CD4-positive, alpha-beta T cell (primary cell): ENCODE measurements at regions not wholly inside any gene's neighbourhood (a gene's known extent, or its start where the extent isn't known, plus 50 kb on each side); places are given as distances from the start of the nearest gene placed in this dataset.

ENCODE experiments used
- ATAC-seq: fragments of 200-7000 bp; cut with Tn5 transposase; one replicate; pipeline ENCODE4 v1.10.0; 2022; ENCODE audit warnings: mild to moderate bottlenecking; ENCODE audit not compliant: poor library complexity
- CTCF ChIA-PET: fragments of 350-600 bp; sonication (Branson Sonifier 250); formaldehyde crosslinking; loops from one replicate; lab custom pipeline; 2021; ENCODE audit warnings: antibody characterized with exemption, inconsistent platforms; lab: Charles Lee
- POLR2A ChIA-PET: fragments of 350-600 bp; sonication (Branson Sonifier 250); formaldehyde crosslinking; loops from one replicate; lab custom pipeline; 2021; ENCODE audit warnings: antibody characterized with exemption, inconsistent platforms; lab: Charles Lee
- DNase-seq, 14 experiments: peaks; one replicate each; pipeline ENCODE4 v3.0.0-alpha.2; 2013 to 2020; ENCODE audit warnings: mixed read lengths in 2 of 14
- H3K27ac ChIP-seq, 2 donors: one replicate each; pipeline versions ENCODE4 v1.5.1 to v1.7.0; 2013; ENCODE audit warnings: low read length in 2 of 2, low read depth in 1 of 2, mild to moderate bottlenecking in 1 of 2
- H3K27me3 ChIP-seq, 2 experiments: 1 replicate in 1 of 2; 2 replicates in 1 of 2; pipeline versions ENCODE4 v1.6.1 to v1.7.0; 2013; ENCODE audit warnings: low read length in 2 of 2, control low read depth in 1 of 2, mild to moderate bottlenecking in 1 of 2, moderate library complexity in 1 of 2; ENCODE audit not compliant: insufficient read depth in 2 of 2, control insufficient read depth in 1 of 2
- H3K36me3 ChIP-seq: one replicate; pipeline ENCODE4 v1.6.1; 2013; ENCODE audit warnings: low read length, control low read depth; ENCODE audit not compliant: insufficient read depth
- H3K4me1 ChIP-seq: one replicate; pipeline ENCODE4 v1.6.1; 2013; ENCODE audit warnings: low read length, control low read depth; ENCODE audit not compliant: insufficient read depth
- H3K4me3 ChIP-seq: one replicate; pipeline ENCODE4 v1.5.1; 2013; ENCODE audit warnings: mild to moderate bottlenecking, low read length, moderate library complexity
- H3K9me3 ChIP-seq, 2 experiments: 1 replicate in 1 of 2; 2 replicates in 1 of 2; pipeline versions ENCODE4 v1.6.1 to v1.7.0; 2013; ENCODE audit warnings: low read length in 2 of 2, mild to moderate bottlenecking in 2 of 2, control low read depth in 1 of 2, moderate library complexity in 1 of 2; ENCODE audit not compliant: control insufficient read depth in 1 of 2, insufficient read depth in 1 of 2
- H3K27ac Mint-ChIP-seq: one replicate; pipeline ENCODE4 v1.8.0; 2020; ENCODE audit warnings: mixed read lengths
- H3K27me3 Mint-ChIP-seq: one replicate; pipeline ENCODE4 v1.8.0; 2021; ENCODE audit warnings: mixed read lengths
- H3K36me3 Mint-ChIP-seq: one replicate; pipeline ENCODE4 v1.8.0; 2021; ENCODE audit warnings: low read depth, mixed read lengths
- H3K4me1 Mint-ChIP-seq: one replicate; pipeline ENCODE4 v1.8.0; 2021; ENCODE audit warnings: low read depth, mixed read lengths
- H3K4me3 Mint-ChIP-seq: one replicate; pipeline ENCODE4 v1.8.0; 2020; ENCODE audit warnings: mild to moderate bottlenecking, mixed read lengths
- H3K9me3 Mint-ChIP-seq: one replicate; pipeline ENCODE4 v1.8.0; 2020; ENCODE audit warnings: mixed read lengths
- CTCF ChIP-seq: fragments of 200-600 bp; IDR thresholded peaks from one replicate; pipeline ENCODE4 v1.8.0; 2022; ENCODE audit warnings: antibody characterized with exemption, mild to moderate bottlenecking
- intact Hi-C, 2 experiments: fragments of 100-400 bp; cut with DNase I in 1 of 2; cut with micrococcal nuclease in 1 of 2; formaldehyde crosslinking; loops; one replicate each; pipeline versions ENCODE4 v1.15.1 to v1.9.0; 2023 to 2025; cut with DNase I, micrococcal nuclease

- Histone ChIP-seq H3K9me3 (peaks cover 0 to 18% of the 10 kb centered on the region in 2 experiments), H3K36me3 (no peaks in the 10 kb centered on the region), H3K27ac (no peak overlapping the region), H3K4me1 (no peaks in the 10 kb centered on the region), H3K4me3 (no peak overlapping the region), H3K27me3 (no peaks in the 10 kb centered on the region)
- Mint-ChIP-seq H3K36me3 (no peaks in the 10 kb centered on the region), H3K27me3 (no peaks in the 10 kb centered on the region), H3K4me3 (no peak overlapping the region), H3K9me3 (peaks cover 4% of the 10 kb centered on the region), H3K27ac (no peak overlapping the region), H3K4me1 (no peaks in the 10 kb centered on the region)
- CTCF ChIA-PET, result no interaction called here
- DNase-seq, result no peak
- no peak for TF ChIP-seq CTCF
- intact Hi-C loops, result no loop called here
- no peak for ATAC-seq
- POLR2A ChIA-PET, result no interaction called here
These were observed 110.2 kb upstream of the DPP6 start for GRCh38 chr7:153942036-153942435.

- no peaks in the 10 kb centered on the region for H3K36me3 Mint-ChIP-seq
- no peak for TF ChIP-seq CTCF
- Histone ChIP-seq H3K9me3 (peaks cover 0 to 17% of the 10 kb centered on the region in 2 experiments), H3K4me1 (no peaks in the 10 kb centered on the region), H3K36me3 (no peaks in the 10 kb centered on the region), H3K27me3 (no peaks in the 10 kb centered on the region), H3K27ac (no peak overlapping the region), H3K4me3 (no peak overlapping the region)
- no peaks in the 10 kb centered on the region for H3K27me3 Mint-ChIP-seq
- H3K9me3 Mint-ChIP-seq, result peaks cover 3% of the 10 kb centered on the region
- no peak overlapping the region for H3K27ac Mint-ChIP-seq
- DNase-seq, result no peak
- no peak for ATAC-seq
- intact Hi-C loops, result no loop called here
- ChIA-PET CTCF (no interaction called here), POLR2A (no interaction called here)
- H3K4me3 Mint-ChIP-seq, result no peak overlapping the region
- no peaks in the 10 kb centered on the region for H3K4me1 Mint-ChIP-seq
These were observed 108.7 kb upstream of the DPP6 start for GRCh38 chr7:153943457-153943856.

GRCh38 chr7:153943861-153944260 lies 108.3 kb upstream of the DPP6 start:
- ChIA-PET POLR2A (no interaction called here), CTCF (no interaction called here)
- ATAC-seq (no peak), DNase-seq (no peak)
- Mint-ChIP-seq H3K27me3 (no peaks in the 10 kb centered on the region), H3K4me1 (no peaks in the 10 kb centered on the region), H3K9me3 (no peaks in the 10 kb centered on the region), H3K36me3 (no peaks in the 10 kb centered on the region), H3K4me3 (no peak overlapping the region), H3K27ac (no peak overlapping the region)
- Histone ChIP-seq H3K36me3 (no peaks in the 10 kb centered on the region), H3K27me3 (no peaks in the 10 kb centered on the region), H3K27ac (no peak overlapping the region), H3K4me3 (no peak overlapping the region), H3K9me3 (peaks cover 0 to 17% of the 10 kb centered on the region in 2 experiments), H3K4me1 (no peaks in the 10 kb centered on the region)
- intact Hi-C loops, result no loop called here
- TF ChIP-seq CTCF, result no peak
